ENCODE measurements at regions not wholly inside any gene's neighbourhood (a gene's known extent, or its start where the extent isn't known, plus 50 kb on each side); places are given as distances from the start of the nearest gene placed in this dataset.
"Not testable (repeated sequence)": the region's sequence is repeated elsewhere in the genome, so short reads cannot be mapped to it uniquely, and the experiment has no call there.

DNA sequence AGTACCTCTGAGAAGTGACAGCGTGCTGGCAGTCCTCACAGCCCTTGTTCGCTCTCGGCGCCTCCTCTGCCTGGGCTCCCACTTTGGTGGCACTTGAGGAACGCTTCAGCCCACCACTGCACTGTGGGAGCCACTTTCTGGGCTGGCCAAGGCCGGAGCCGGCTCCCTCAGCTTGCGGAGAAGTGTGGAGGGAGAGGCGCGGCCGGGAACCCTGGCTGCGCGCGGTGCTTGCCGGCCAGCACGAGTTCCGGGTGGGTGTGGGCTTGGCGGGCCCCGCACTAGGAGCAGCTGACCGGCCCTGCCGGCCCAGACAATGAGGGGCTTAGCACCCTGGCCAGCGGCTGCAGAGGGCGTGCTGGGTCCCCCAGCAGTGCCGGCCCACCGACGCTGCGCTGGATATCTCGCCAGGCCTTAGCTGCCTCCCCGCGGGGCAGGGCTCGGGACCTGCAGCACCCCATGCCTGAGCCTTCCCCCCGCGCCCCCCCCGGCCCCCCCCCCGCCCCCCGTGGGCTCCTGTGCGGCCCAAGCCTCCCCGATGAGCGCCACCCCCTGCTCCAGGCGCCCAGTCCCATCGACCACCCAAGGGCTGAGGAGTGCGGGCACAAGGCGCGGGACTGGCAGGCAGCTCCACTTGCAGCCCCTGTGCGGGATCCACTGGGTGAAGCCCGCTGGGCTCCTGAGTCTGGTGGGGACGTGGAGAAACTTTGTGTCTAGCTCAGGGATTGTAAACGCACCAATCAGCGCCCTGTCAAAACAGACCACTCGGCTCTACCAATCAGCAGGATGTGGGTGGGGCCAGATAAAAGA is 847.7 kb upstream of the CDH6 start:
- FAIRE-seq, result not testable (repeated sequence)

GRCh38 chr5:30343707-30344106 is 849.8 kb upstream of the CDH6 start:
- no peak for FAIRE-seq

DNA sequence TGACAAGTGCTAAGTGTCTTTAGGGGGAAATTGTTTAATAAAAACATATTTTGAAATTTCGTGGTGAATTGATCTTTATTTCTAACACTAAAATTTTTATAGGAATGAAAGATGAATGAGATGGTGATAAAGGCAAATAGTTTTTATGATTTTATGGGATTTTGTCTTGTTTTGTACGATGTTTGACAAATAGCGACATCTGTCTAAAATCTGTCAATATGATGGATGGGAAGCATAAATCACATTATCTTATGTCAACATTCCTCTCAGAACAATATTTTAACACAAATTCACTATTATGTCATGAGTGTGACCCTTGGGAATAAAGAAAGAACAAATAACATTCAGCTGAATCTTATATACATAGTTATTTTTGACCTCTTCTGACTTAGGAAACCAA is 852.0 kb upstream of the CDH6 start:
- no peak for FAIRE-seq

DNA sequence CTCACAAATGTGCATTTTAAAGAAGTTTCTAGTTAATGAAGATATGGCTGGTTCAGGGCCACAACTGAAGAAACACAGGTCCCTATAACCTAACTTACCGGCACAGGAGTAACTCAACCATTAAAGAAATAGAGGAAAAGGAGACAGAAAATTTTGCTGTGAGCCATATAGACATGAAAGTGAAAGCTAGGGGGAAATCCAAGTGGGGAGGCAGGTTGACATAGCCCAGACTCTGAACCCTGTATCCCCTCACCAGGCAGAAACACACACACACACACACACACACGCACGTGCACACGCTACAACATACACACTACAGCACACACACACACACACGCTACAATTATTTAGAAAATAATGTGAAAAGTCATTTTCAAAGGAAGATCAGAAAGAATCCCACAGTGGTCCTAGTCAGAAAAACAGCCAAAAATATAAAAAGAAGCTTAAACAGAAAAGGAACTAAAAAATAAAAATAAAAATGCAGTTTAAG is 856.4 kb upstream of the CDH6 start:
- FAIRE-seq, result no peak

DNA sequence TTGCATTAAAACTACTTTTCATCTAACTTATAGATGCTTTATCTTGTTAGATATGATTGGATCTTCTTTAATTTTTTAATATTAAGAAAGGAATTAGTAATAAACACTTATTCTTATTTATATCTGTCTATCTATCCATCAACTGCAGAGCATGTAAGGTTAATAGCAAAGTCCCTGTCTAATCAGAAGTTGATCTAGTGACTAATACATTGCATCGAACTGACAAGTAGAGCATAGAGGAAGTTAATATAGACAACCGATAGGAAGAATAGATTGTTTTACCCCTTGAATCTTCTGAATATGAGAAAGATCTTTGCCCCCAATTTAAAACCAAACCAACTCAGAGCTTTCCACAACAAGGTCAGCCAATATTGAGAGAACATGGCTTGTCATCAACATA is 862.0 kb upstream of the CDH6 start:
- FAIRE-seq, result no peak

DNA sequence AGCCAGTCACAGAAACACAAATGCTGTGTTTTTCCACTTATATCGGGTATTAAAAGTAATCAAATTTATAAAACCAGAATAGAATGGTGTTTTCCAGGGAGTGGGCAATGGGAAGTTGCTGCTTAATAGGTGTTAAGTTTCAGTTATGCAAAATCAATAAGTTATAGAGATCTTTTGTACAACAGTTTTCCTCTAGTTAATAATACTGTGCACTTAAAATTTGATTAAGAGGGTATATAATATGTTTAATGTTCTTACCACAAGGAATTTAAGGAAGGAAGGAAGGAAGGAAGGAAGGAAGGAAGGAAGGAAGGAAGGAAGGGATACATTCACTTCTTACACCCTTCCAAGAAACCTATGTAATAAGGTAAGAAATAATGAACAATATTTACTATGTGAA is 867.7 kb upstream of the CDH6 start:
- no peak for FAIRE-seq

GRCh38 chr5:30324083-30324482 is 869.4 kb upstream of the CDH6 start:
- no peak for FAIRE-seq

DNA sequence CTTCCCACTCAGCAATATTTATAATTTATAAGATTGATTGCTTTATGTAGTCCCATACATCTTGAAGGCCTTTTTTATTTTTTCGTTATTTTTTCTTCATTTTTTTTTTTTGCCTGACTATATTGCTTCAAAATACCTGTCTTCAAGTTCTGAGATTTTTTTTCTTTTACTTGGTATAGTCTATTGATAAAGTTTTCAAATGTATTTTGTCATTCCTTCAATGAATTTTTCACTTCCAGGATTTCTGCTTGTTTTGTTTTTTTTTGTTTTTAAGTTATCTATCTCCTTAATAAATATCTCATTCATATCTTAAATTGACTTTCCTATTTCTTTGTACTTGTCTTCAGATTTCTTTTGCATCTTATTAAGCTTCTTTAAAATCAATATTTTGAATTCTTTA is 905.6 kb upstream of the CDH6 start:
- FAIRE-seq, result peak; percentile 8

- FAIRE-seq, result no peak
These were observed 914.2 kb upstream of the CDH6 start for GRCh38 chr5:30279237-30279636.

GRCh38 chr5:30267026-30267425 is 926.5 kb upstream of the CDH6 start:
- no peak for FAIRE-seq

- no peak for FAIRE-seq
These were observed 954.0 kb upstream of the CDH6 start for GRCh38 chr5:30239331-30240022.

- FAIRE-seq, result no peak
These were observed 956.3 kb upstream of the CDH6 start for GRCh38 chr5:30237189-30237588.

DNA sequence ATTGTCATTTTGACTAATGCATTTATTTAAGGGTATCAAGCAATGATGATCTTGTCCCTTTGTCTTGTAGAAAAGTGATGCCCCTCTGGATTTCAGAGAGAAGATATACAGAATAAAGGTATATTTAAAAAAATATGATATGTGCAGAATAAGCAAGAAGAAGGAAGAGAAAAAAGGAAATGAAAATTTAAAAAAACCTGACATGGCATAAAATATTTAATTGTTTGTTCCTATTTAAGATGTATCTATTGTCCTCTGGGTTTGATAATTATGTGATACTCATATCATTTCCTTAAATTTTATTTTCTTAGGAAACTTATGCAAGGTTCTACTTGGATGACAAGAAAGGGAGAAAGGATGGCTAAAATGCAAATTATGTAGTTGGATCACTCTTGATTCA is 983.7 kb upstream of the CDH6 start:
- no peak for FAIRE-seq

DNA sequence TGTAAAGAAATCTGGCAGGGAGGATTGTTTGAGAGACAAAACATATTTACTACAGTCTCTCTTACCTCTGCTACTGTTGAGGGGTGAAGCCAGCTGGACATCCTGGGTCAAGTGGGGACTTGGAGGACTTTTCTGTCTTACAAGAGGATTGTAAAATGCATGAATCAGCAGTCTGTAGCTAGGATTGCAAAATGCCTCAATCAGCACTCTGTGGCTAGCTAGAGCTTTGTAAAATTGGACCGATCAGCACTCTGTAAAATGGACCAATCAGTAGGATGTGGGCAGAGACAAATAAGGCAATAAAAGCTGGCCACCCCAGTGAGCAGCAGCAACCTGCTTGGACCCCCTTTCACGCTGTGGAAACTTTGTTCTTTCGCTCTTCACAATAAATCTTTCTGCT is 995.8 kb upstream of the CDH6 start:
- no peak for FAIRE-seq

GRCh38 chr5:30195036-30195435 is 998.5 kb upstream of the CDH6 start:
- no peak for FAIRE-seq

- no peak for FAIRE-seq
These were observed 998.9 kb upstream of the CDH6 start for GRCh38 chr5:30194595-30194994.

- FAIRE-seq, result no peak
These were observed 1009.7 kb upstream of the CDH6 start for GRCh38 chr5:30183795-30184194.

GRCh38 chr5:30156156-30156555 is 1037.3 kb upstream of the CDH6 start:
- no peak for FAIRE-seq

DNA sequence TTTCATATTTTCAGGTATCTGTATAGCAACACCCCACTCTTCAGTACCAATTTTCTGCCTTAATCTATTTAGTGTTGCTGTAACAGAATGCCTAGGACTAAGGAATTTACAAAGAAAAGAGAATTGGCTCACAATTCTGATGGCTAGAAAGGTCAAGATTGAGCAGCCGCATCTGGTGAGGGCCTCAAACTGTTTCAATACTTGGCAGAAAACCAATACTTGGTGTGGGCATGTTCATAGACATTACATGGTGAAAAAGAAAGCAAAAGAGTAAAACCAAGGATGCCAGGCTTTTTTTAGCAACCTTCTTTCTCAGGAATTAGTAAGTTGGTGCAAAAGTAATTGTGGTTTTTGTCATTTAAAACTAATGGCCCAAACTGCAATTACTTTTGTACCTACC is 1041.1 kb upstream of the CDH6 start:
- no peak for FAIRE-seq

GRCh38 chr5:30150231-30150630 is 1043.3 kb upstream of the CDH6 start:
- no peak for FAIRE-seq

DNA sequence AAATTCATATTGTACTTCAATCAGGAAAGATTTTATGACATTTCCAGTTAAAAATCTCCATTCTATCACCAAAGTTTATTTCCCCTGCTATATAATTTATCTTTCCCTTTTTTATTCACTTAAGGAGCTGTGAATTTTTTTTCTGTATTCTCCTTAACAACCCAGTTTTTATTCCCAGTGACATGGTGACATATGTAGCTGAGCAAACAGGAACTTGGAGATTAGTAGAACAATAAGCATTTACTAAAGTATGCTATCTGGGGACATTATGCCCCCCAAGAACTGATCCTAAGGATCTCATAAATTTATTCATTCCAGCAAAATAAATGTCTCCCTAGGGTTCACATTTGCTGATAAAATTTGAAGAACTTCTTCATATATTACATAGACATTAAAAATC is 1044.0 kb upstream of the CDH6 start:
- no peak for FAIRE-seq

DNA sequence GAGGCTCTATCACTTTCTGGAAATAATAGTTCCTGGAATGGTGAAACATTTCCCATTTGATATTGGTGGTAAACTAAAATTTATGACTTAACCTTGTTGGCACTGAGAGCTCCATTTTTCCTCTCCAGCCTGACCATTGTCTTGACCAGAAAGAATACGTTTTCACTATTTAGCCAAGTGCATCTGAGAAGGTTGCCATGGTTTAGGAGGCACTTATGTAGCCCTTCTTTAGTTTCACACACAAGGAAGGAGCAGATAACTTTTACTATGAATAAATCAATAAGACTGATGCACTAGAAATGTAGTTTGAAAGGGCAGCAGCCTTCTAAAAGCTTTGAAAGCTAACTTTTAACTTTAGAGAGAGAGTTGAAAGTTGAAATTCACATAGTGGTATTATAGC is 1045.5 kb upstream of the CDH6 start:
- no peak for FAIRE-seq

- FAIRE-seq, result not testable (repeated sequence)
These were observed 1049.4 kb upstream of the CDH6 start for GRCh38 chr5:30144059-30144458.

DNA sequence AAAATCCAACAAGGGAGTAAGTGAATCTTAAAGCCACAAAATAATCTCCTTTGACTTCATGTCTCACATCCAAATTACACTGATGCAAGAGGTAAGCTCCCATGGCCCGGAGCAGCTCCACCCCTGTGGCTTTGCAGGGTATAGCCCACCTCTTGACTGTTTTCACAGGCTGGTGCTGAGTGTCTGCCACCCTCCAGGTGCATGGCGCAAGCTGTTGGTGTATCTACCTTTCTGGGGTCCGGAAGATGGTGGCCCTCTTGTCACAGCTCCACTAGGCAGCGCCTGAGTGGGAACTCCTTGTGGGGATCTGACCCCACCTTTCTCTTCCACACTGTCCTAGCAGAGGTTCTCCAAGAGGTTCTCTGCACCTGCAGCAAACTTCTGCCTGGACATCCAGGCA is 1051.1 kb upstream of the CDH6 start:
- FAIRE-seq, result no peak

DNA sequence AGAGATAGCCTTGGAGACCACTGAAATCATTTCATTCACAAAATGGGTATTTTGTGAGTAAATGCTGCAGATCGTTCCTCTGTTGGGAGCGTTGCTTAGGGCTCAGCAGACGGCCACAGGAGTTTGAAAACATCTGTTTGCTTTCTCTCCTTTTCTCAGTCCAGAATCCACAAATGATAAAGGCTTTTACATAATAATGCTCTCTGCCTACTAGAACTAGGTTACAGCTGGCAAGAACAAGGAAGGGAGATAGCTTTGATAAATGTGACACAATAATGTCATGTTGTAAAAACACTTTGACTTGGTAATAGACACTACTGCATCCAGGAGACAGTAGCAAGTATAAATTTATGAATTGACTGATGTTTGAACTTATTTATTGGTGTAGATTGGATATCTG is 1072.4 kb upstream of the CDH6 start:
- no peak for FAIRE-seq

Data from G401.6 (cell line).